ENCODE measurements at regions not wholly inside any gene's neighbourhood (a gene's known extent, or its start where the extent isn't known, plus 50 kb on each side); places are given as distances from the start of the nearest gene placed in this dataset.

GRCh38 chr1:238962941-238963340 lies 423.4 kb upstream of the CHRM3 start:
- ChIA-PET CTCF (no interaction called here), POLR2A (no interaction called here)
- no peak for TF ChIP-seq CTCF (IDR thresholded peaks at IDR 0.05; ENCODE audit: low read depth, low read length)
- Histone ChIP-seq H3K9me3 (ENCODE audit: control insufficient read depth, insufficient read depth, low read length) (peaks cover 4% of the 10 kb centered on the region), H3K4me3 (ENCODE audit: low read depth, low read length) (no peak overlapping the region), H3K27me3 (ENCODE audit: control insufficient read depth, insufficient read depth, low read length) (no peaks in the 10 kb centered on the region), H3K27ac (ENCODE audit: low read depth, low read length) (no peak overlapping the region)
- no peak for DNase-seq (ENCODE audit: low read depth, low spot score)

- Histone ChIP-seq H3K27ac (ENCODE audit: low read depth, low read length) (no peak overlapping the region), H3K27me3 (ENCODE audit: control insufficient read depth, insufficient read depth, low read length) (no peaks in the 10 kb centered on the region), H3K9me3 (ENCODE audit: control insufficient read depth, insufficient read depth, low read length) (peaks cover 4% of the 10 kb centered on the region), H3K4me3 (ENCODE audit: low read depth, low read length) (no peak overlapping the region)
- no peak for DNase-seq (ENCODE audit: low read depth, low spot score)
- POLR2A ChIA-PET = no interaction called here
- CTCF ChIA-PET = no interaction called here
- no peak for TF ChIP-seq CTCF (IDR thresholded peaks at IDR 0.05; ENCODE audit: low read depth, low read length)
Observed at GRCh38 chr1:238961790-238962189, 424.6 kb upstream of the CHRM3 start.

GRCh38 chr1:238960071-238960470 lies 426.3 kb upstream of the CHRM3 start:
- peaks cover 4% of the 10 kb centered on the region for H3K9me3 ChIP-seq (ENCODE audit: control insufficient read depth, insufficient read depth, low read length)
- DNase-seq (ENCODE audit: low read depth, low spot score) = no peak
- H3K27me3 ChIP-seq (ENCODE audit: control insufficient read depth, insufficient read depth, low read length) = no peaks in the 10 kb centered on the region
- H3K4me3 ChIP-seq (ENCODE audit: low read depth, low read length) = no peak overlapping the region
- TF ChIP-seq CTCF (IDR thresholded peaks at IDR 0.05; ENCODE audit: low read depth, low read length) = no peak
- ChIA-PET CTCF (no interaction called here), POLR2A (no interaction called here)
- no peak overlapping the region for H3K27ac ChIP-seq (ENCODE audit: low read depth, low read length)

- CTCF ChIA-PET = no interaction called here
Observed at GRCh38 chr1:238955934-238956333, 430.4 kb upstream of the CHRM3 start.

GRCh38 chr1:238954865-238955264 lies 431.5 kb upstream of the CHRM3 start:
- no peak for TF ChIP-seq CTCF (IDR thresholded peaks at IDR 0.05; ENCODE audit: low read depth, low read length)
- Histone ChIP-seq H3K27me3 (ENCODE audit: control insufficient read depth, insufficient read depth, low read length) (no peaks in the 10 kb centered on the region), H3K9me3 (ENCODE audit: control insufficient read depth, insufficient read depth, low read length) (no peaks in the 10 kb centered on the region), H3K4me3 (ENCODE audit: low read depth, low read length) (no peak overlapping the region), H3K27ac (ENCODE audit: low read depth, low read length) (no peak overlapping the region)
- ChIA-PET CTCF (no interaction called here), POLR2A (no interaction called here)
- no peak for DNase-seq (ENCODE audit: low read depth, low spot score)

More at GRCh38 chr1:238955934-238956333, 430.4 kb upstream of the CHRM3 start:
- H3K9me3 ChIP-seq (ENCODE audit: control insufficient read depth, insufficient read depth, low read length) = no peaks in the 10 kb centered on the region
- POLR2A ChIA-PET = no interaction called here
- H3K27ac ChIP-seq (ENCODE audit: low read depth, low read length) = no peak overlapping the region
- no peak for TF ChIP-seq CTCF (IDR thresholded peaks at IDR 0.05; ENCODE audit: low read depth, low read length)
- DNase-seq (ENCODE audit: low read depth, low spot score) = no peak
- H3K4me3 ChIP-seq (ENCODE audit: low read depth, low read length) = no peak overlapping the region
- no peaks in the 10 kb centered on the region for H3K27me3 ChIP-seq (ENCODE audit: control insufficient read depth, insufficient read depth, low read length)
